ENCODE measurements at regions not wholly inside any gene's neighbourhood (a gene's known extent, or its start where the extent isn't known, plus 50 kb on each side); places are given as distances from the start of the nearest gene placed in this dataset.
"Not testable (repeated sequence)": the region's sequence is repeated elsewhere in the genome, so short reads cannot be mapped to it uniquely, and the experiment has no call there.

- Histone ChIP-seq H3K27me3 (ENCODE audit: control insufficient read depth in 1 of 2, insufficient read depth in 2 of 2, low read length in 2 of 2) (no peaks in the 10 kb centered on the region), H3K9ac (ENCODE audit: insufficient read depth, low read depth, low read length) (no peak overlapping the region), H3K36me3 (replicated peaks in 1 of 2; ENCODE audit: control insufficient read depth in 1 of 2, insufficient read depth in 2 of 2, low read length in 2 of 2) (no peaks in the 10 kb centered on the region), H3K4me1 (ENCODE audit: insufficient read depth, low read length) (no peaks in the 10 kb centered on the region), H3K9me3 (ENCODE audit: low read length) (no peaks in the 10 kb centered on the region), H2AFZ (ENCODE audit: low read length) (no peak overlapping the region), H3K79me2 (ENCODE audit: insufficient read depth, low read length) (no peaks in the 10 kb centered on the region), H3K27ac (ENCODE audit: extremely low read length, insufficient read depth, low read length) (no peak overlapping the region), H3K4me3 (replicated peaks in 1 of 3; ENCODE audit: insufficient read depth in 1 of 3, low read depth in 2 of 3, low read length in 3 of 3) (no peak overlapping the region), H3K4me2 (ENCODE audit: low read depth, low read length) (no peak overlapping the region), H4K20me1 (ENCODE audit: insufficient read depth, low read length) (no peaks in the 10 kb centered on the region)
- no TSS peak for BruUV-seq (replicated peaks)
- ChIA-PET CTCF (ENCODE audit: low intra/inter-chr PET ratio, low total read pairs) (no interaction called here), POLR2A (no interaction called here)
- intact Hi-C loops (cut with micrococcal nuclease; ENCODE audit: unreplicated experiment) (no loop called here), in situ Hi-C loops (cut with HindIII; ENCODE audit: extremely low pct_ligation_motif_present, low pct_unique_long_range_greater_than_20kb) (no loop called here)
- 3% methylated on average over 3 of the region's 3 CpGs for WGBS (ENCODE audit: low lambda C conversion rate)
- FAIRE-seq (no peak), ATAC-seq (no peak), DNase-seq (ENCODE audit: low spot score) (no peak)
- TF ChIP-seq RBM22 (optimal IDR thresholded peaks at IDR 0.05; ENCODE audit: low read length) (no peak), CEBPB (IDR thresholded peaks at IDR 0.05; ENCODE audit: borderline replicate concordance, low read depth, low read length) (peak; percentile 51; the same call in 1 of the 2 replicates), ZBTB40 (IDR thresholded peaks at IDR 0.05) (no peak), ZBTB40 (CRISPR knock-in tag; IDR thresholded peaks at IDR 0.05) (no peak), JUN (CRISPR knock-in tag; IDR thresholded peaks at IDR 0.05) (no peak)
Measured at GRCh38 chr7:109462171-109462570, 892.5 kb downstream of the DNAJB9 start.

GRCh38 chr7:109467729-109468128 is 898.1 kb downstream of the DNAJB9 start:
- H3K4me1 ChIP-seq (ENCODE audit: insufficient read depth, low read length); intact Hi-C loops (cut with micrococcal nuclease; ENCODE audit: unreplicated experiment); H3K79me2 ChIP-seq (ENCODE audit: insufficient read depth, low read length); H3K36me3 ChIP-seq (replicated peaks in 1 of 2; ENCODE audit: control insufficient read depth in 1 of 2, insufficient read depth in 2 of 2, low read length in 2 of 2); in situ Hi-C loops (cut with HindIII; ENCODE audit: extremely low pct_ligation_motif_present, low pct_unique_long_range_greater_than_20kb); POLR2A ChIA-PET; H2AFZ ChIP-seq (ENCODE audit: low read length); H3K4me3 ChIP-seq (replicated peaks in 1 of 3; ENCODE audit: insufficient read depth in 1 of 3, low read depth in 2 of 3, low read length in 3 of 3); DNase-seq (ENCODE audit: low spot score); BruUV-seq (replicated peaks); H3K9me3 ChIP-seq (ENCODE audit: low read length); FAIRE-seq; CTCF ChIA-PET (ENCODE audit: low intra/inter-chr PET ratio, low total read pairs); ATAC-seq; H3K9ac ChIP-seq (ENCODE audit: insufficient read depth, low read depth, low read length); H3K27me3 ChIP-seq (ENCODE audit: control insufficient read depth in 1 of 2, insufficient read depth in 2 of 2, low read length in 2 of 2); H3K27ac ChIP-seq (ENCODE audit: extremely low read length, insufficient read depth, low read length); H3K4me2 ChIP-seq (ENCODE audit: low read depth, low read length); H4K20me1 ChIP-seq (ENCODE audit: insufficient read depth, low read length): not testable (repeated sequence)
- 12% methylated on average over 4 of the region's 4 CpGs for WGBS (ENCODE audit: low lambda C conversion rate)
